ENCODE measurements at regions not wholly inside any gene's neighbourhood (a gene's known extent, or its start where the extent isn't known, plus 50 kb on each side); places are given as distances from the start of the nearest gene placed in this dataset.

DNA sequence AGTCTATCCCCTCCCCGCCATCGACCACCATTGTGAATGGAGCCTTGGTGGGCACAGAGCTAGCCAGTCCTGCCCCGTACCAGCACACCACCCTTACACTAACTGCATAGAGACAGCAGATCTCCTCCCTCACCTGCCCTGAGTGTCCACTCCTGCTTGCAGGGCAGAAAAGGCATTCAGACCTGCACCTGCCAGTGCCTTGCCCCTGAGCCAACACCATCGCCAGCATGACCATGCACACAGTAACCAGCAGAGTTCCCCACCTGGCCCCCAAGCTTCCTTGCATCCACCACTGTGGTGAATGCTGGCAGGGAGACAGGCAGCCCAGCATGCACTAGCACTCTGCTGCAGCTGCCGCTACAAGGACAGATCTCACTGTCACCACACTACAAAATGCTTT lies 397.1 kb downstream of the KLHL4 start:
- H2AK5ac ChIP-seq (ENCODE audit: low read length) = no peak overlapping the region
- H2BK120ac ChIP-seq (ENCODE audit: insufficient read depth, low read length, poor library complexity) = no peak overlapping the region
- H3K4me1 ChIP-seq (ENCODE audit: control insufficient read depth in 1 of 2, insufficient read depth in 2 of 2, low read length in 2 of 2) = no peaks in the 10 kb centered on the region
- H3K4me2 ChIP-seq (ENCODE audit: low read length) = no peak overlapping the region
- no peak overlapping the region for H3K23ac ChIP-seq (ENCODE audit: low read length)
- no peaks in the 10 kb centered on the region for H3K79me2 ChIP-seq (ENCODE audit: control insufficient read depth, insufficient read depth, low read length, poor library complexity)
- peaks cover 3% of the 10 kb centered on the region for H3K9me3 ChIP-seq (ENCODE audit: insufficient read depth, low read depth, low read length)
- H3K4me3 ChIP-seq (ENCODE audit: low read depth, low read length) = no peak overlapping the region
- no peak overlapping the region for H3K18ac ChIP-seq (ENCODE audit: low read length)
- no peak overlapping the region for H2AFZ ChIP-seq (ENCODE audit: insufficient read depth, low read length, poor library complexity)
- no CpG with 5 or more reads among the region's 5 CpGs for WGBS (ENCODE audit: extremely low coverage, insufficient coverage, insufficient read length)
- DNase-seq = no peak
- H3K14ac ChIP-seq (ENCODE audit: low read length) = no peak overlapping the region
- no peak overlapping the region for H2BK12ac ChIP-seq (ENCODE audit: low read length)
- H3K9ac ChIP-seq (ENCODE audit: low read length) = no peak overlapping the region
- no peak overlapping the region for H4K8ac ChIP-seq (ENCODE audit: low read depth, low read length)
- no peaks in the 10 kb centered on the region for H3K36me3 ChIP-seq (ENCODE audit: control insufficient read depth in 1 of 2, insufficient read depth in 2 of 2, low read length in 2 of 2)
- no peaks in the 10 kb centered on the region for H3K27me3 ChIP-seq (ENCODE audit: insufficient read depth, low read length)
- no peak overlapping the region for H4K12ac ChIP-seq (ENCODE audit: low read depth, low read length)
- H3K79me1 ChIP-seq (ENCODE audit: low read length) = no peaks in the 10 kb centered on the region
- no peak overlapping the region for H4K91ac ChIP-seq (ENCODE audit: low read depth, low read length)
- no peak overlapping the region for H3K27ac ChIP-seq (ENCODE audit: low read depth, low read length)
- no peak overlapping the region for H3K4ac ChIP-seq (ENCODE audit: low read depth, low read length)
- no peak overlapping the region for H2BK5ac ChIP-seq (ENCODE audit: low read depth, low read length, poor library complexity)

GRCh38 chrX:87924619-87925018 lies 407.0 kb downstream of the KLHL4 start:
- Histone ChIP-seq H3K14ac (ENCODE audit: low read length) (no peak overlapping the region), H2BK12ac (ENCODE audit: low read length) (no peak overlapping the region), H3K9ac (ENCODE audit: low read length) (no peak overlapping the region), H3K9me3 (ENCODE audit: insufficient read depth, low read depth, low read length) (no peaks in the 10 kb centered on the region), H3K27ac (ENCODE audit: low read depth, low read length) (no peak overlapping the region), H4K91ac (ENCODE audit: low read depth, low read length) (no peak overlapping the region), H3K27me3 (ENCODE audit: insufficient read depth, low read length) (no peaks in the 10 kb centered on the region), H3K79me1 (ENCODE audit: low read length) (no peaks in the 10 kb centered on the region), H3K23ac (ENCODE audit: low read length) (no peak overlapping the region), H3K4ac (ENCODE audit: low read depth, low read length) (no peak overlapping the region), H2BK120ac (ENCODE audit: insufficient read depth, low read length, poor library complexity) (no peak overlapping the region), H4K8ac (ENCODE audit: low read depth, low read length) (no peak overlapping the region), H3K36me3 (ENCODE audit: control insufficient read depth in 1 of 2, insufficient read depth in 2 of 2, low read length in 2 of 2) (no peaks in the 10 kb centered on the region), H2AFZ (ENCODE audit: insufficient read depth, low read length, poor library complexity) (no peak overlapping the region), H3K18ac (ENCODE audit: low read length) (no peak overlapping the region), H3K79me2 (ENCODE audit: control insufficient read depth, insufficient read depth, low read length, poor library complexity) (no peaks in the 10 kb centered on the region), H2AK5ac (ENCODE audit: low read length) (no peak overlapping the region), H3K4me3 (ENCODE audit: low read depth, low read length) (no peak overlapping the region), H3K4me1 (ENCODE audit: control insufficient read depth in 1 of 2, insufficient read depth in 2 of 2, low read length in 2 of 2) (peaks cover 0 to 2% of the 10 kb centered on the region in 2 experiments), H3K4me2 (ENCODE audit: low read length) (no peak overlapping the region), H2BK5ac (ENCODE audit: low read depth, low read length, poor library complexity) (no peak overlapping the region), H4K12ac (ENCODE audit: low read depth, low read length) (no peak overlapping the region)
- no CpG with 5 or more reads among the region's 3 CpGs for WGBS (ENCODE audit: extremely low coverage, insufficient coverage, insufficient read length)
- no peak for DNase-seq

DNA sequence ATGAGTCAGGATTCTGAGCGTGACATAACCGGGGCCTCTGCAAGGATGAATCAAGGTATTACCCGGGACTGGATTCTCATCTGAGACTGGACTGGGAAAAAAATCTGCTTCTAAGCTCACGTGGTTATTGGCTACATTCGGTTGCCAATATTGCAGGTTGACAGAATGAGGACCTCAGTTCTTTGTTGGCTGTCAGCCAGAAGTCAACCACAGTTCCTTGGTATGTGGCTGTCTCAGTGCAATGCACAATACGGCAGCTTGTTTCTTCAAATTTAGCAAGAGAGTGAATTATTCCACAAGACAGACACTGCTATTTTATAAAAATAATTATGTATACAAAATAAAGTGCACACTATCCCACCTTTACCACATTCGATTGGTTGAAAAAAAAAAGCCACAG lies 424.2 kb downstream of the KLHL4 start:
- no peaks in the 10 kb centered on the region for H3K79me1 ChIP-seq (ENCODE audit: low read length)
- H3K23ac ChIP-seq (ENCODE audit: low read length) = no peak overlapping the region
- H3K9ac ChIP-seq (ENCODE audit: low read length) = no peak overlapping the region
- no peaks in the 10 kb centered on the region for H3K9me3 ChIP-seq (ENCODE audit: insufficient read depth, low read depth, low read length)
- no peak overlapping the region for H3K4ac ChIP-seq (ENCODE audit: low read depth, low read length)
- H2AFZ ChIP-seq (ENCODE audit: insufficient read depth, low read length, poor library complexity) = no peak overlapping the region
- no peak overlapping the region for H3K27ac ChIP-seq (ENCODE audit: low read depth, low read length)
- H3K36me3 ChIP-seq (ENCODE audit: control insufficient read depth in 1 of 2, insufficient read depth in 2 of 2, low read length in 2 of 2) = no peaks in the 10 kb centered on the region
- no peak overlapping the region for H3K14ac ChIP-seq (ENCODE audit: low read length)
- H4K91ac ChIP-seq (ENCODE audit: low read depth, low read length) = no peak overlapping the region
- no peak overlapping the region for H2BK120ac ChIP-seq (ENCODE audit: insufficient read depth, low read length, poor library complexity)
- H3K4me3 ChIP-seq (ENCODE audit: low read depth, low read length) = no peak overlapping the region
- no peak overlapping the region for H2AK5ac ChIP-seq (ENCODE audit: low read length)
- no peaks in the 10 kb centered on the region for H3K4me1 ChIP-seq (ENCODE audit: control insufficient read depth in 1 of 2, insufficient read depth in 2 of 2, low read length in 2 of 2)
- H3K4me2 ChIP-seq (ENCODE audit: low read length) = no peak overlapping the region
- H3K27me3 ChIP-seq (ENCODE audit: insufficient read depth, low read length) = no peaks in the 10 kb centered on the region
- H2BK5ac ChIP-seq (ENCODE audit: low read depth, low read length, poor library complexity) = no peak overlapping the region
- no peak for DNase-seq
- no peak overlapping the region for H3K18ac ChIP-seq (ENCODE audit: low read length)
- no peaks in the 10 kb centered on the region for H3K79me2 ChIP-seq (ENCODE audit: control insufficient read depth, insufficient read depth, low read length, poor library complexity)
- H4K12ac ChIP-seq (ENCODE audit: low read depth, low read length) = no peak overlapping the region
- no peak overlapping the region for H2BK12ac ChIP-seq (ENCODE audit: low read length)
- no peak overlapping the region for H4K8ac ChIP-seq (ENCODE audit: low read depth, low read length)
- WGBS (ENCODE audit: extremely low coverage, insufficient coverage, insufficient read length) = no CpG with 5 or more reads among the region's 7 CpGs

GRCh38 chrX:87961471-87961870 lies 443.9 kb downstream of the KLHL4 start:
- no peak overlapping the region for H2BK120ac ChIP-seq (ENCODE audit: insufficient read depth, low read length, poor library complexity)
- H3K4me1 ChIP-seq (ENCODE audit: control insufficient read depth in 1 of 2, insufficient read depth in 2 of 2, low read length in 2 of 2) = no peaks in the 10 kb centered on the region
- H4K12ac ChIP-seq (ENCODE audit: low read depth, low read length) = no peak overlapping the region
- no peak overlapping the region for H3K4me2 ChIP-seq (ENCODE audit: low read length)
- no peak overlapping the region for H3K27ac ChIP-seq (ENCODE audit: low read depth, low read length)
- H3K9ac ChIP-seq (ENCODE audit: low read length) = no peak overlapping the region
- no peak overlapping the region for H2BK12ac ChIP-seq (ENCODE audit: low read length)
- DNase-seq = no peak
- no peaks in the 10 kb centered on the region for H3K36me3 ChIP-seq (ENCODE audit: control insufficient read depth in 1 of 2, insufficient read depth in 2 of 2, low read length in 2 of 2)
- H3K18ac ChIP-seq (ENCODE audit: low read length) = no peak overlapping the region
- H3K27me3 ChIP-seq (ENCODE audit: insufficient read depth, low read length) = no peaks in the 10 kb centered on the region
- no peak overlapping the region for H2BK5ac ChIP-seq (ENCODE audit: low read depth, low read length, poor library complexity)
- H4K91ac ChIP-seq (ENCODE audit: low read depth, low read length) = no peak overlapping the region
- H3K4ac ChIP-seq (ENCODE audit: low read depth, low read length) = no peak overlapping the region
- no peak overlapping the region for H3K14ac ChIP-seq (ENCODE audit: low read length)
- WGBS (ENCODE audit: extremely low coverage, insufficient coverage, insufficient read length) = no CpG with 5 or more reads among the region's 4 CpGs
- no peaks in the 10 kb centered on the region for H3K79me2 ChIP-seq (ENCODE audit: control insufficient read depth, insufficient read depth, low read length, poor library complexity)
- H3K9me3 ChIP-seq (ENCODE audit: insufficient read depth, low read depth, low read length) = no peaks in the 10 kb centered on the region
- no peak overlapping the region for H4K8ac ChIP-seq (ENCODE audit: low read depth, low read length)
- no peak overlapping the region for H2AK5ac ChIP-seq (ENCODE audit: low read length)
- H3K79me1 ChIP-seq (ENCODE audit: low read length) = no peaks in the 10 kb centered on the region
- H3K23ac ChIP-seq (ENCODE audit: low read length) = no peak overlapping the region
- no peak overlapping the region for H3K4me3 ChIP-seq (ENCODE audit: low read depth, low read length)
- no peak overlapping the region for H2AFZ ChIP-seq (ENCODE audit: insufficient read depth, low read length, poor library complexity)
